Thyroid gland (tissue), 4 donors: ENCODE measurements at regions not wholly inside any gene's neighbourhood (a gene's known extent, or its start where the extent isn't known, plus 50 kb on each side); places are given as distances from the start of the nearest gene placed in this dataset.

Source experiments
- POLR2A ChIP-seq, 2 donors: fragments of 450-650 bp; IDR thresholded peaks; one replicate each; pipeline ENCODE4 v1.6.1; 2017; ENCODE audit warnings: antibody characterized with exemption in 2 of 2, mild to moderate bottlenecking in 2 of 2, moderate library complexity in 1 of 2
- TF ChIP-seq, protein P1 (sequence below), 6 experiments: fragments of 200-600 bp in 3 of 6; fragments of 450-650 bp in 3 of 6; sonication (generic) in 3 of 6; IDR thresholded peaks; one replicate each; pipeline ENCODE4 v1.5.1; 2016 to 2019; ENCODE audit warnings: antibody characterized with exemption in 6 of 6, mild to moderate bottlenecking in 2 of 6, inconsistent platforms in 1 of 6, moderate library complexity in 1 of 6

DNA sequence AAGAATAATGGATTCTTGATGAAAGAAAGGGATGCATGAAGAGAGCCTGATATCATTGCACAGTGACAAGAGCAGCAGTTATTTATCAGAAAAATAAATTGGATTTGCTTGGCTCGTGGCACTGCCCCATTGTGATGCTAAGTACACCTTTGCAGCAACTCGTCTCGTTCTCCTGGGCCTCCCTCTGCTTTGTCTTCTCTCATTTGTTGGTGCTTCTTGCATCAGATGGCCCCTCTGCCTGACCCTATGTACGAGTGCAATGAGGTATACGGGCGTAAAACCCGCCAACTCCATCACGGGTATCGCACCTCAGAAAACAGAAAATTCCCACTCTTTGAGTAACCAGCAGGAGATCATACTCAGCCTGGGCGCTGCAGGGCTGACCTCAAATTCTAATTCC, 107.2 kb upstream of the C10orf90 start:
- no peak for TF ChIP-seq POLR2A (IDR thresholded peaks at IDR 0.05)
- TF ChIP-seq, protein P1, sequence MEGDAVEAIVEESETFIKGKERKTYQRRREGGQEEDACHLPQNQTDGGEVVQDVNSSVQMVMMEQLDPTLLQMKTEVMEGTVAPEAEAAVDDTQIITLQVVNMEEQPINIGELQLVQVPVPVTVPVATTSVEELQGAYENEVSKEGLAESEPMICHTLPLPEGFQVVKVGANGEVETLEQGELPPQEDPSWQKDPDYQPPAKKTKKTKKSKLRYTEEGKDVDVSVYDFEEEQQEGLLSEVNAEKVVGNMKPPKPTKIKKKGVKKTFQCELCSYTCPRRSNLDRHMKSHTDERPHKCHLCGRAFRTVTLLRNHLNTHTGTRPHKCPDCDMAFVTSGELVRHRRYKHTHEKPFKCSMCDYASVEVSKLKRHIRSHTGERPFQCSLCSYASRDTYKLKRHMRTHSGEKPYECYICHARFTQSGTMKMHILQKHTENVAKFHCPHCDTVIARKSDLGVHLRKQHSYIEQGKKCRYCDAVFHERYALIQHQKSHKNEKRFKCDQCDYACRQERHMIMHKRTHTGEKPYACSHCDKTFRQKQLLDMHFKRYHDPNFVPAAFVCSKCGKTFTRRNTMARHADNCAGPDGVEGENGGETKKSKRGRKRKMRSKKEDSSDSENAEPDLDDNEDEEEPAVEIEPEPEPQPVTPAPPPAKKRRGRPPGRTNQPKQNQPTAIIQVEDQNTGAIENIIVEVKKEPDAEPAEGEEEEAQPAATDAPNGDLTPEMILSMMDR (IDR thresholded peaks at IDR 0.05) = no peak
